ENCODE measurements at regions not wholly inside any gene's neighbourhood (a gene's known extent, or its start where the extent isn't known, plus 50 kb on each side); places are given as distances from the start of the nearest gene placed in this dataset.

DNA sequence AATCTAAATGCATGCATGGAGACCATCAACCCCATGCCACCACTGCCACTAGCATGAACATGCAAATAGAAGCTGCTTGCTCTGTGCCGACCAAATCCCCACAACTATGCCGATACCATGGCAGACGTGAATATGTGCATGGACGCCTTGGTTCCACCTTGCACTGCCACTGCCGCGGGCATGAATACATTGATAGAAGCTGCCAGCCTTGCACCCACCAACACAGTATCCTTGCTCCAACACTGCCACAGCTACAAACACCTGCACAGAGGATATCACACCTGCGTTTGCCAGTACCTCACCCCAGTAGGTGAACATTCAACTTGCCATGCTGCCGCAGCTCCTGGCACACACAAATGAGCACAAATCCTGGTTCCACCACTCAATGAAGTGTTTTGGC, 527.4 kb upstream of the REG3G start:
- DNase-seq, result no peak

DNA sequence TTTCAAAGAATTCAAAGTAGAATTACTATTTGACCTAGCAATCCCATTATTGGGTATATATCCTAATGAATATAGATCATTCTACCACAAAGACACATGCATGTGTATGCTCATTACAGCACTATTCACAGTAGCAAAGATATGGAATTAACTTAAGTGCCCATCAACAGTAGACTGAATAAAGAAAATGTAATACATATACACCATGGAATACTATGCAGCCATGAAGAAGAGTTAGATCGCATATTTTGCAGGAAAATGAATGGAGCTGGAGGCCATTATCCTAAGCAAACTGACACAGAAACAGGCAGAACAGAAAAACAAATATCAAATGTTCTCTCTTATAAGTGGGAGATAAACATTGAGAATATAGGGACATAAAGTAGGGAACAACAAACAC, 519.2 kb upstream of the REG3G start:
- no peak for DNase-seq

DNA sequence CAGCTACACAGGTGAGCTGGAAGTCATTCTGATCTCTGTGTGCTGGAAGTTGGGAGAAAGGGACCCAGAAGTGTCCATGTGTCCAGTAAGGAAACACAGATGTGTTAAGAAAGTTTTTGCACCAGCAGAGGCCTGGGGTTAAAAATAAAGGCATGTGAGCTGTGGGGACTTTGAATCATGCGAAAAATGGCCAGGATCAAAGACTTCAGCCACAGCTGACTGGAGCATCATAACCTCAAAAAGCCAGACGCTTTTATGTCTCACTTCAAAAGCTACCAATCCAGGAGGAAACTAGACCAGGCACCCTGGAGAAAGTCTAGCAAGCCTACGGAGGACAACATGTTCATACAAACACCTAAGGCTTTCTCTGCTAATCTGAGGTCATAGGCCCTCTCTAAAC, 503.6 kb upstream of the REG3G start:
- no peak for DNase-seq

DNA sequence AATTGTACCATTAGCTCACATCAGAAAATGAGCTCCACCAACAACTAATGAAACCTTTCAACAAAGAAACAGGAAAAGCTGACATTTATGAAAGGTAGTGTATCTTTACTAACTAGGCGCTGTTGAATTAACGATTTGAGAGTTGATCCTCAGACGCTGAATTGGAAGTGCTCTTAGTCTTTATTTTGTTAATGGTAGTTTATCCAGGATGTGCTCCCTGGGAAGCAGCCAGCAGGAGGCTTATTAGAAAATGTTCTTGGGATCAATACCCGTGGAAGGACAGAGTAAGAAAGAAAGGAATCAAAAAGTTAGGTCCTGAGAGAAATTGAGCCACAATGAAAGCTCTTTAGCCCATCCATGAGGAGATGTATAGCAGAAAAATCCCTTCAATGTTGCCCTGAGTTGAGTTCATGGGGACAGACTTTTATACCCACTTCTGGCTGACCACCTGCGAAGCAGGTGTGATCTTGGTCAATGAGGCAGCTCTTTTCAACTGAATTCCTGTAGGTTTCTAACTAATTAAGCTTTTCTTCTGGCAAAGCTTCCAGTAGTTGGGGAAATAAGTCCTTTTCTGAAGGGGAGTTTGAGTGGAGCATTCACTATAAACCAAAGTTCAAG, 492.6 kb upstream of the REG3G start:
- DNase-seq, result peak in 1 of 2 experiments; percentile 24

DNA sequence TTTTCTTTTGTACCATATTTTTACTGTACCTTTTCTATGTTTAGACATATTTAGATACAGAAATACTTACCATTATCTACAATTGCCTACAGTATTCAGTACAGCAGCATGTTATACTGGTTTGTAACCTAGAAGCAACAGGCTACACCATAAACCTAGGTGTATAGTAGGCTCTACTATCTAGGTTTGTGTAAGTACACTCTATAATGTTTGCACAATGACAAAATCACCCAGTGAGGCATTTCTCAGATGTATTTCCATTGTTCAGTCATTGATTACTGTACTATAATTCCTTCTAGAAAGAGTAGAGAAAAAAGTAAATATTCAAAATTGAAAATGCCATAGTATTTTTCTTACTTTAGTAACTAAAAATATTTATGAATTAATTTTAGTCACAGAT, 490.1 kb upstream of the REG3G start:
- DNase-seq, result no peak

DNA sequence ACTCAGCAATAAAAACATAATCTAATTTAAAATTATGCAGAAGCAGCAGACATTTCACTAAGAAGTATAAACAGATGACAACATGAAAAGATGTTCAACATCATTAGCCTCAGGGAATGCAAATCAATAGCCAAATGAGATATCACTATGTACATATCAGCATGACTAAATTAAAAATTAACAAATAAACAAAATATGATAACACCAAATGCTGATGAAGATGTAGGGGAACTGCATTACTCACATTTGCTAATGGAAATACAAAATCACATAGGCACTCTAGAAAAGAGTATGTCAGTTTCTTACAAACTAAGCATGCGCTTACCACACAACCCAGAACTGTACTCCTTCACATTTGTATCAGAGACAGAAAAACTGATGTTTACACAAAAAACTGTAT, 487.2 kb upstream of the REG3G start:
- DNase-seq, result no peak

DNA sequence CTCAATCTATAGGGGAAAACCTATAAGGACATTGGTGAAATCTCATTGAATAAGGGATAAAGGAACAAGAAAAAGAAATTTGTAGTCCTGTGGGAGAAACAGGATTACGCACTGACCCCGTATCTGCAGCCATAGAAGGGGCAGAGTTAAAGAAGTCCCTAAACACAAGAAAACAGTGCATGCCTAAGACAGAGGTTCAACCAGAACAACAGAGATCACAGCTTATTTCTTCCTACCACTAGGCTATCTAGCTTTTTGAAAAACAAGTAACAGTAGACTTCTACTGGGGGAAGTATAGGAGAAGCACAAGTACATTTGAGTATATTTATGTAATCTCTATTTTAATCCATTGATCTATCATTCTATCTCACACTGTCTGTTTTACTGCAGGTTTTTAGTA, 485.2 kb upstream of the REG3G start:
- no peak for DNase-seq

DNA sequence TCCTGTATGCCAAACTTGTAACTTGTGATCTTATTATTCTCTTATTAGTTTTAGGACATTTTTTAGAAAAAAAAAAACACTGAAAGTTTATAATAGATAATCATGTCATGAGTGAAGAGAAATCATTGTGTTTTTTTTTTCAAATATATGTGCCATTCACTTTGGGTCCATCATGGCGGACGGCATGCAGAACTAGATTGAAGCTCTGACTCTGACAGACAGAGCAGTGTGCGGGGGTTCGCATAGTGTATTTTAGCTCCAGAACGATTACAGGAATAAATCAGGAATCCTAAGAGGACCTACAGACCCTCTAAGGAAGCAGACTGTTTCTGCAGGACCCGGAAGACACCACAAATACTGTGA, 484.4 kb upstream of the REG3G start:
- no peak for DNase-seq

DNA sequence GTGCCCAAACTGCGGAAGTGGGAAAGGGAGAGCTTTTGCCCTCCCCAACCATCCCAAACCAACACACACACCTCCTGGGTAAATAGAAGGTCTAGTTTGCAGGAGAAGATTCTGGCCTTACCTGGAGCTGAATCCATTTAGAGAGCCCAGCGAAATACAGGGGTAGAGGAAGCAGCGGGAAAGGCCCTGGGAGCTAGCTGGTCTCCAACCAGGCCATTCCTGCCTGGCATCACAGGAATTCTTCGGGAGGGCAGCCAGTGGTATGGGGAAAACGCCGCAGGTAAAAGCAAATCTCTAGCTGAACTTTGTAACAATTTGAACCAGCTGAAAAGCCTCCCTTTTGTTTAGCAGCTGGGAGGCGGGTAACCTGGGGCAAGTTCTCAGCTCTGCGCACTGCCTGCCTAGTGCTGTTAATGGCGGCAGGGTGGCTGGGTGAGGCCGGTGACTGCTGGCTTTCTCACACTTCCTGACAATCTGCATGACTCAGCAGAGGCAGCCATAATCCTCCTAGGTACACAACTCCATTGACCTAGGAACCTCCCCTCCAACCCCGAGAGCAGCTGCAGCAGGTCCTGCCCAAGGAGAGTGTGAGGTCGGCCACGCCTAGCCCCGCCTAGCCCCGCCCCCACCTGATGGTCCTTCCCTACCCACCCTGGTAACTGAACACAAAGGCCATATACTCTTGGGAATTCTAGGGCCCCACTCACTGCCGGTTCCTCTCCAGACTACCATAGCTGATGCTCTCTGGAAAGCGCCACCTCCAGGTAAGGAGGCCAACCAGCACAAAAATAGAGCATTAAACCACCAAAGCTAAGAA, 483.8 kb upstream of the REG3G start:
- no peak for DNase-seq

DNA sequence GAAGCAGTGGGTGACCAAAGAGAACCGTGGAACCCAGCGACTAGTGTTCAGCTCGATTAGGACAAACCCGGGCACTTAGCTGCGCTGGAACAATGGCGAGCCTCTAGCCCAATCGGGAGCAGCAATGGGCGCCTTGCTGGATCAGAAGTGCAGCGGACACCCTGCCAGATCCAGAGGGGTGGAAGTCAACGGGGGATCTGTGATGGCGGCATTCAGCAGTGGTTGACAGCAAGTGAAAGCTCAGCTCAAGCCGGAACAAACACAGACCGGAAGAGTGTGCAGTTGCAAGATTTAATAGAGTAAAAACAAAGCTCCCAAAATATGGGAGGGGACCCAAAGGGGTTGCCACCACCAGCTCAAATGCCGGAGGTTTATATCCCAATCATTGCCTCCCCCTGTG, 478.7 kb upstream of the REG3G start:
- no peak for DNase-seq

DNA sequence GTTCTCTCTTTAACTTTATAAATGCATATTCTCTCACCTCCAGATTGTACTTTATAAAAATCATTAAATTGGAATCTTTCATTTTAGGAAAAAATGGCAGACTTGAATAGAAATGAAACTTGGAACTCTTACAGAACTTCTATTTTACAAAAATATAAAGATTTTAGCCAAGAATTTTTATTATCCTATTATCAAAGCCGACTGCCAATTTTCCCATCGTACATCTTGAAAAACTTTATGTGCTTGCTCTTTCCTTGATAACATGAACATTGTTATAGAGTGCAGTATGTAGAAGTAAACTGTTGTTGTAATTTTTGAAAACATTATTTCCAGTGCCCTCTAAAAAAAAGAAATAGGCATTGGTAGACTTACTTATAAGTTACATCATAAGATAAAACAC, 475.7 kb upstream of the REG3G start:
- DNase-seq, result no peak

DNA sequence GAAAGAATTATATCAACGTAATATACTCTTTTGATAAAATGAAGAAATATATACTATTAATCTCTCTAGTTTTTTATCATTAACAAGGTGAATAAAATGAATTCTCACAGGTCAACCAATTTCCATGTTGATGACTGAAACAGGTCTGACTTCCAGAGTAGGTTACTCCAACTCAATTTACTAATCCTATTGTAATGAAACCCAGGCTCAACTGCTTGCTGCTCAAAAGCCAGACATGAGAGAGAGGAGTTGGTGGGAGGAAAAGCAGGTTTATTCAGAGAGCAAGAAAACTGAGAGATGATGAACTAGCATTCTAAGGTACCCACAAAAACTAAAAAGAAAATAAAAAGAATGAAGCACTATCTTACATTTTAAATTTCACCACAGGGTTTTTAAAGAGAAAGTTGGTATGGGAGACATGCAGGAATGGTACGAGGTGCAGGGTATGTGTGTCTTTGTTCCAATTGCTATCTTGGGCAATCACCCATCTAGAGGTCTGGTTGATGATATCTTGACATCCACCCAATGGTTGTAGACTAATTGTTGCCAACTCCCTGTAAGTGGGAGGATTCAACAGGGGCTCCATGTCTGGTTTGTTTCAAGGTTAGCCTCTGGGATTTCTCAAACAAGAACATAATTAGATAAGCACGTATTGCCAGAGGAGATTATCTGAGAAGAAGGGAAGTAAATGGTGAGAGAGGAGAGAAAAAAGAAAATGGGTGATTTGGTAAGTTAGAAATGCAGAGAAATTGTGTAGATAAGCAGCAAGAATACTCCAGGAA, 471.4 kb upstream of the REG3G start:
- no peak for DNase-seq

DNA sequence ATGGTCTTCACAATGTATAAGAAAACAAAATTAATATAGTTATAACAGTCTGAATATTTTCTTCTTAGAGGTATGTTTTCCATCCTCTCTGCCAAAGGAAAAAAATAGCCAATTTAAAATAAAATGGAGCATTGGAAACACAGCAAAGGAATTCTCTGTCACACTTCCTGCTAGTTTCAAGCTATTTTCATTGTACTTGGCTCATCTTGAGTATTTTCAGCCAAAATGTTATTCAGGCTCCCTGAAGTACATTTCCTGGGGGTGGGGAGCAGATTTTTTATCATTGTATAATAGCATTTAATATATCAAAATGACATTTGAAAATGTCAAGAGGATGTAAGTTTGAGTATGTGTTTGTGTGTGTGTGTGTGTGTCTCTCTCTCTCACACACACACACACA, 463.6 kb upstream of the REG3G start:
- no peak for DNase-seq

DNA sequence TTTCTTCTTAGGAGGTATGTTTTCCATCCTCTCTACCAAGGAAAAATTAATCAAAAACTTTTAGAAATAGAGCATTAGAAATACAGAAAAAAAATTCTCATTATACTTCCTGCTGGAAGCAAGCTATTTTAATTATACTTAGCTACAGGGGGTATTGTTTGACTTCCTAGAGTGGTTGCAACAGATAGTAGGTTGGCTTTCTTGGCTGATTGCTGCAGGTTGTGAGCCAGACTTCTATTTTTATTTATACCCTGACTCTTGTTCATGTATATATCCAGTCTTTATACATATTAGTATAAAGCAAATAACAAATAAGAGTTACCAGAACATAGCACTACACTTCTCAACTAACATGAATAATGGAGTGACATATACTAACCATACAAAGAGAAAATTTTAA, 460.8 kb upstream of the REG3G start:
- DNase-seq, result no peak

DNA sequence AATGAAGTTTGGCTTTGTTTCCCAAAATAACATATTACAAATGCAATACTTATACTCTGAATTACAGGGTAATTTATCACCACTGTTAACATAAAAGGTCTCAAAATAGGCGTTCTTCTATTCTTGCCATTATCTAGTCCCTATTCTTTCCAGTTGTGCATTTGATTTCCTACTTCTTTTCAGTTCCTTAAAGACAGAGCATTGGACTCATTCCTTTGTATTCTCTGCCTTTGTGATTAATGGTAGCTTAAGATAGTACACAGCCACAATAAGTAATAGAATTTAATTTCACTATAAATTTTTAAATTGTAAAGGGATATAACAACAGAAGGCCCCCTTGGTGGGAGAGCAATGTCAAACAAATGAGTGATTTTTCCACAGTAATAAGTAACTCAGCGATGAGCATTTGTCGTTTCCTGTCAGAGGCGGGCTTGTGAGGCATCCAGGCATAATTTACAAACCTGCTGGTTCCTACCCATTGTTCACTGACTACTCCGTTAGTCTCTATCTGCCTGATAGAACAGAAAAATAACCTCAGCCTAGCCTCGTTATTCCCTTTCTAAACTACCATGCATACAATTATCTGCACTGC, 456.6 kb upstream of the REG3G start:
- no peak for DNase-seq

DNA sequence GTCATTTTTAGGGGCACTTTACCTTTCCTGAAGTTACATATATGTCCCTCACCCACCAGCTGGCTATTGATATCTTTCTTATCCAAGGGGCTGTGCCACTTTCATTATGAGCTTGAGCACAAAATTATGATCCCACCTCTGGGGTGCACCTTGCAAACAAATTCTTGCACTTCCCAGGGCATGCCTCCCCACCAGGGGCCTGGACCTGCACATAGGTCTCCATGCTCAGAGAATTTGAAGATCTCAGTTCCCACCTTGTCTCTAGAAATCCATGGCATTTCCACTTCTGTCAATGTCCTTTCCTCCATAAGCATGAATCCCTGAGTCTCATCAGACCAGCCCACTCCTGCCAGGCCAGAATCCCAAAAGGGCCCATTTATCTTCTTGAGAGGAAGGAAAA, 449.1 kb upstream of the REG3G start:
- no peak for DNase-seq

DNA sequence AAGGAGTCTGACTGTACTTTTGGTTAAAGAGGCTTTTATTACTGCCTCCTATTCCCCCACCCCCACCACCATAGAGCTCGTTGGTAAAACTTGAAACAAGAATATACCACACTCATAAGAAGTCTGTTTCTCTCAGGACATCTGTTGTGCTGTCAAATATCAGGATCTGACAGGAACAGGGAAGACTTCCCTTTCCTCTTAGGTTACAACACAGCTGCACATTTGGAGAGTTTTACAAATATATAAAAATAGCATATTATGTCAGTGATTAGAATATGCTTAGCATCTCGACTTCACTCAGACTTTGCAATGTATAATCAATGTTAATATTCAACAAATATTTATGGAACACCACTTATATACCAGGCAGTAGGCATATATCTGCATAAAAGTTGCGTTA, 439.6 kb upstream of the REG3G start:
- no peak for DNase-seq

DNA sequence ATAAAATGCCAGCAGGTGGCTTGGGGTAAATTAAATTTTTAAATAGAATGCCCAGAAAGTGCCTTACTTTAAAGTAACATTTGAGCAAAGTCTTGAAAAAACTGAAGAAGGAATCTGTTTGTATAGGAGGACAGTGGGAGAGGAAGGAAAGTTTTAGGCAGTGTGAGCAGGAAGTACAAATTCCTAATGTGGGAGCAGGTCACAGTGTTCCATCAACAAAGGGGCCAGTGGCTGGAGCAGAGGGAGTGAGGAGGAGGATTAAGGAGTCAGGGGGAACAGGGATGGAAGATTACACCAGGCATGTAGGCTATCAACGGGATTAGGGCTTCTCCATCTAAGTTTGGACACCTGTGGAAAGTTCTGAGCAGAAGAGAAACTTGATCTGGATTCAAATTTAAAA, 439.2 kb upstream of the REG3G start:
- DNase-seq, result no peak

DNA sequence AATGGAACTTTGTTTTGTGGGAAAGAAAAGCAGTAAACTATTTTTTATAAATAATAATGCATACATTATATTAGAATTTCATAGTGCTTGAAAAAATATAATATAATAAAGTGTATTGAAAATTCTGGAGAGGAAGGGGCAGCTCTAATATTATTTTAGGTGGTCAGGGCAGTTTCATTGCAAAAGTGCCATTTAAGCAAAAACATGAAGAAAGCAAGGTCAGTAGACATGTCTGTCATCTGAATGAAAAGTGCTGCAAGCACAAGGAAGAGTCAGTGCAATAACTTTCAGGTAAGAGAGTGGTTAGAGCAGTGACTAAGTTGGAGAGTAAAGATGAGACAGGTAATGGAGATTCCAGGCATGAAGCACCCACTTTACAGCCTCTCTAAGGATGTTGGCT, 435.6 kb upstream of the REG3G start:
- DNase-seq, result no peak

DNA sequence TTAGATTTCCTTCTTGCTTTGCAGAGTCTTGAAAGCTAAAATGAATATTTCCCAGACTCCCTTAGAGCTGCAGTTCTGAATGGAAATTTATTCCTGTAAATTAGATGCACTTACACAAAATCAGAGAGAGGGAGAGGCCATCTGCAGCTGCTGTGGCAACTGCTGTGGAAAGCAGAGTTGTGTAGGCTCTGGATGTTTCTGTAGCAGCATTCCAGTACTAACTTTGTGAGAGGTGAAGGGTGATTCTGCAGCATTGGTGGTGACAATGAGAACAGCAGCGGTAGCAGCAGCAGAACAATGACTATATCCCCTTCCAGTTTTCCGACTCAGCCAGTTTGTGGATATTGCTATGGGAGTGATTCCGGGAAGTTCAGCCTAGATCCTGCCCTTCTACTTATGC, 433.0 kb upstream of the REG3G start:
- DNase-seq, result no peak

DNA sequence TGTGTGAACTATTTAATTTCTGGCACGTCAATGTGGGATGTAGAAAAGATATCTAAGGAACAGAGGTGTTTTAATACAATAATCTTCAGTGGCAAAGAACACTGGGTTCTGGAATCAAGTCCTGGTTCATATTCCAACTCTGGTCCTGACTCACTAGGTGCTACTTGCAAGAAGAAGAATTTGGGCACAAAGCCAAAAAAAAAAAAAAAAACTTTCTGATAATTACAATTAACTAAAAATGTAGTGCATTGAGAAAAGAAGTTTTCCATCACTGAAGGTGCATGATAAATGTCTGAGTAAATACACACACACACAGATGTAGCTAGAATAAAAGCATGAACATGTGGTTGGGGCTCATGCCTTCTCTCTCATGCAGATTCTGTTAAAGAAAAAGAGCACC, 424.4 kb upstream of the REG3G start:
- DNase-seq, result no peak

DNA sequence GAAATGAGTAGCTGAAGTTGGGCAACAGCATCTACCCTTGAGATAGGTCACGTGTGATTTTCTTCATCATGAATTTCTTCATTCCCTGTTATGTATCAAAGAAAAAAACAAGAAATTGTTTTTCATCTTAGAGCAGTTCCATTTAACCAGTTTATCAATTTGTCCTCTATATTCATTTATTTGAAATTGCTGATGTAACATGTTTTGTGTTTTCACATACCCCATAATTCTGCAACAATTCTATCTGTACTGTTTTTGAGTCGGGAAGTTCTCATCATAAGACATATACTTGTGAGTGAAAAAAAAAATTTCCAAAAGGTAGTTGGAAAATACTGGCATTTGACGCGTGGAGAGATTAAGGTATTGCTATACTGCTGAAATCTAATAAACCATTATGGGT, 422.6 kb upstream of the REG3G start:
- DNase-seq, result no peak

DNA sequence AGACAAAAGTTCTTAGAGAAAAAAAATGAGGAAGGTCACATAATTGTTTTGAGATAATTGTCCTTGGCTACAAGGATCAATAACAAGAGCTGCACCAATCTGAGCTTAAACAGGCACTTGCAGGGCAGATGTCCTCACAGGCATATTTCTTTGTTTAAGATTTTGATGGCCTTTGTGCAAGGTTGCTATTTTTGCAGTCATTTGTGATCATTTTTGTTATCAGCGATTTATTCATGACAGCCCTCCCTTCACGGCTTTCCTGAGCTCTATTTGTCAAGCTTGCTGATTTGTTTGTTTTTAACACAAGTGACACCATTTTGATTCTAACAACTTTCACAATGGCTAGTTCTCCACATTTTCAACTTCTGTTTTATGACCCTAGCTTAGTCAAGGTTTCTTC, 418.6 kb upstream of the REG3G start:
- DNase-seq, result peak in 1 of 2 experiments; percentile 6

DNA sequence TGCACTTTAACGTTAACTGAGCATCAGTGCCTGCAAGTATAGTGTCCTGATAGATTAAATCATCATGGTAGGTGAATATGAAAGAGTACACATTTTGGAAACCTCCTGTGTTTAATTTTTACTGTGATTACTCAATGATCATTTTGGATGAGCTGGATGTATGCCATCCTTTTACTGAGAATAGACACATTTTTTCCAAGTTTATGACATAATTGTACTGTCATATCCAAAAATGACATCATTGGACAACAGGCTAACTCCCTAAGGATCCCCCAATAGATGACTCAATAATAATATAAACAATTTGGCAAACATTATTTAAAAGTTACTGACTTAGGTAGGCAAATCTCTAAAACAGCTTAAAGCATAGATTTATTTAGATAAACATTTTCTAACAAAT, 410.8 kb upstream of the REG3G start:
- no peak for DNase-seq
